Pons (tissue), 1 donor: ENCODE measurements at regions not wholly inside any gene's neighbourhood (a gene's known extent, or its start where the extent isn't known, plus 50 kb on each side); places are given as distances from the start of the nearest gene placed in this dataset.
"Not testable (repeated sequence)": the region's sequence is repeated elsewhere in the genome, so short reads cannot be mapped to it uniquely, and the experiment has no call there.

Source experiments
- DNase-seq: peaks from one replicate; pipeline ENCODE4 v3.0.0-alpha.2; 2016; ENCODE audit warnings: low spot score

GRCh38 chr1:190679044-190679443, 201.4 kb upstream of the BRINP3 start:
- DNase-seq: no peak

GRCh38 chr1:190679454-190679853, 201.8 kb upstream of the BRINP3 start:
- DNase-seq: no peak

GRCh38 chr1:190679983-190680382, 202.3 kb upstream of the BRINP3 start:
- no peak for DNase-seq

- DNase-seq: no peak
Observed at GRCh38 chr1:190685676-190686075, 208.0 kb upstream of the BRINP3 start.

GRCh38 chr1:190688096-190688495, 210.4 kb upstream of the BRINP3 start:
- DNase-seq: no peak

- DNase-seq: not testable (repeated sequence)
Observed at GRCh38 chr1:190698488-190698887, 220.8 kb upstream of the BRINP3 start.

GRCh38 chr1:190699165-190699564, 221.5 kb upstream of the BRINP3 start:
- no peak for DNase-seq

GRCh38 chr1:190708418-190709057, 230.9 kb upstream of the BRINP3 start:
- no peak for DNase-seq

GRCh38 chr1:190711069-190711468, 233.4 kb upstream of the BRINP3 start:
- no peak for DNase-seq

GRCh38 chr1:190717055-190717454, 239.4 kb upstream of the BRINP3 start:
- DNase-seq: no peak

GRCh38 chr1:190736971-190737590, 259.4 kb upstream of the BRINP3 start:
- no peak for DNase-seq

GRCh38 chr1:190738317-190738716, 260.7 kb upstream of the BRINP3 start:
- no peak for DNase-seq

- DNase-seq: no peak
Observed at GRCh38 chr1:190739926-190740325, 262.3 kb upstream of the BRINP3 start.

- no peak for DNase-seq
Observed at GRCh38 chr1:190747704-190748103, 270.0 kb upstream of the BRINP3 start.

GRCh38 chr1:190752131-190752530, 274.5 kb upstream of the BRINP3 start:
- no peak for DNase-seq

- DNase-seq: peak; percentile 12
Observed at GRCh38 chr1:190754666-190755065, 277.0 kb upstream of the BRINP3 start.

GRCh38 chr1:190759807-190760206, 282.1 kb upstream of the BRINP3 start:
- DNase-seq: peak; percentile 28

GRCh38 chr1:190762325-190762724, 284.7 kb upstream of the BRINP3 start:
- DNase-seq: no peak

- no peak for DNase-seq
Observed at GRCh38 chr1:190792873-190793272, 315.2 kb upstream of the BRINP3 start.

- DNase-seq: no peak
Observed at GRCh38 chr1:190807629-190808028, 330.0 kb upstream of the BRINP3 start.

GRCh38 chr1:190808035-190808434, 330.4 kb upstream of the BRINP3 start:
- DNase-seq: no peak

GRCh38 chr1:190809312-190809711, 331.6 kb upstream of the BRINP3 start:
- DNase-seq: no peak

GRCh38 chr1:190812996-190813395, 335.3 kb upstream of the BRINP3 start:
- DNase-seq: no peak

GRCh38 chr1:190832511-190832910, 354.8 kb upstream of the BRINP3 start:
- no peak for DNase-seq
